OCI-LY7 (cell line): ENCODE measurements at regions not wholly inside any gene's neighbourhood (a gene's known extent, or its start where the extent isn't known, plus 50 kb on each side); places are given as distances from the start of the nearest gene placed in this dataset.

ENCODE experiments used
- BruUV-seq: library from RNA; stranded (reverse); fragments of 400-500 nt; replicated peaks from 2 replicates; lab custom pipeline; 2021; lab: Mats Ljungman, UMichigan
- CTCF ChIA-PET: fragments of 300-600 bp; sonication (Branson Sonifier 250); formaldehyde crosslinking; loops from one replicate; lab custom pipeline; 2022; ENCODE audit warnings: antibody characterized with exemption; ENCODE audit not compliant: unreplicated experiment; lab: Charles Lee
- POLR2A ChIA-PET: fragments of 300-600 bp; sonication (Branson Sonifier 250); formaldehyde crosslinking; loops from one replicate; lab custom pipeline; 2022; ENCODE audit warnings: antibody characterized with exemption; lab: Charles Lee
- DNase-seq: peaks from one replicate; pipeline ENCODE4 v3.0.0-alpha.2; 2015; ENCODE audit warnings: low spot score
- H2AFZ ChIP-seq: fragments of 200-600 bp; sonication (generic), shearing (Covaris generic); 2 replicates; pipeline ENCODE4 v1.6.1; 2014; ENCODE audit warnings: mild to moderate bottlenecking, antibody characterized with exemption, low read length, moderate library complexity
- H3K27ac ChIP-seq: fragments of 200-600 bp; sonication (generic); 2 replicates; pipeline ENCODE4 v1.5.1; 2014; ENCODE audit warnings: mixed run types, low read depth, mild to moderate bottlenecking, moderate library complexity, low read length, inconsistent platforms; ENCODE audit not compliant: poor library complexity, severe bottlenecking
- H3K36me3 ChIP-seq: fragments of 200-600 bp; sonication (generic); 2 replicates; pipeline ENCODE4 v1.6.1; 2014; ENCODE audit warnings: mild to moderate bottlenecking, antibody characterized with exemption, low read length, moderate library complexity, mixed read lengths; ENCODE audit not compliant: insufficient read depth
- H3K4me1 ChIP-seq: fragments of 200-600 bp; sonication (generic); 2 replicates; pipeline ENCODE4 v1.5.1; 2014; ENCODE audit warnings: mild to moderate bottlenecking, low read length; ENCODE audit not compliant: insufficient read depth, poor library complexity, severe bottlenecking
- H3K4me2 ChIP-seq: fragments of 200-600 bp; sonication (generic); 2 replicates; pipeline ENCODE4 v1.6.1; 2014; ENCODE audit warnings: mild to moderate bottlenecking, low read length
- H3K4me3 ChIP-seq: fragments of 200-600 bp; sonication (generic); 2 replicates; pipeline ENCODE4 v1.5.1; 2014; ENCODE audit warnings: mild to moderate bottlenecking, low read depth, low read length; ENCODE audit not compliant: poor library complexity, severe bottlenecking
- H3K79me2 ChIP-seq: fragments of 200-600 bp; sonication (generic); 2 replicates; pipeline ENCODE4 v1.6.1; 2016; ENCODE audit warnings: low read depth, mild to moderate bottlenecking, low read length, moderate library complexity, mixed read lengths; ENCODE audit not compliant: insufficient read depth
- H3K9me2 ChIP-seq: fragments of 200-600 bp; sonication (generic); 2 replicates; pipeline ENCODE4 v1.6.1; 2016; ENCODE audit warnings: mild to moderate bottlenecking, low read length, mixed read lengths; ENCODE audit not compliant: insufficient read depth
- H3K9me3 ChIP-seq: fragments of 200-600 bp; sonication (generic); 2 replicates; pipeline ENCODE4 v1.6.1; 2014; ENCODE audit warnings: mild to moderate bottlenecking, mixed run types, low read length, mixed read lengths
- H4K20me1 ChIP-seq: fragments of 200-600 bp; sonication (generic); 2 replicates; pipeline ENCODE4 v1.6.1; 2014; ENCODE audit warnings: mild to moderate bottlenecking, antibody characterized with exemption, low read length, moderate library complexity, mixed read lengths; ENCODE audit not compliant: insufficient read depth
- CTCF ChIP-seq: fragments of 200-600 bp; sonication (generic); conservative IDR thresholded peaks from 2 replicates; pipeline ENCODE4 v1.5.1; 2014; ENCODE audit warnings: mild to moderate bottlenecking, antibody characterized with exemption, low read length, moderate library complexity, mixed read lengths
- EZH2phosphoT487 ChIP-seq: fragments of 200-600 bp; sonication (generic); IDR thresholded peaks from 2 replicates; pipeline ENCODE4 v1.6.1; 2018; ENCODE audit warnings: low read depth, borderline replicate concordance, mild to moderate bottlenecking, mixed run types, antibody characterized with exemption, low read length, moderate library complexity, mixed read lengths
- intact Hi-C: fragments of 100-400 bp; cut with micrococcal nuclease; formaldehyde crosslinking; loops from one replicate; pipeline ENCODE4 v1.10.0; 2022; ENCODE audit not compliant: unreplicated experiment

GRCh38 chr22:26974034-26974433 lies 316.6 kb downstream of the MIAT start:
- no TSS peak for BruUV-seq
- CTCF ChIA-PET: no interaction called here
- no peak overlapping the region for H3K4me2 ChIP-seq

GRCh38 chr22:26974914-26975803 lies 317.8 kb downstream of the MIAT start:
- Histone ChIP-seq H3K79me2 (no peaks in the 10 kb centered on the region), H3K4me1 (no peaks in the 10 kb centered on the region), H4K20me1 (no peaks in the 10 kb centered on the region), H3K9me3 (no peaks in the 10 kb centered on the region), H3K36me3 (no peaks in the 10 kb centered on the region), H3K4me3 (no peak overlapping the region), H3K9me2 (no peaks in the 10 kb centered on the region), H2AFZ (no peak overlapping the region), H3K4me2 (no peak overlapping the region), H3K27ac (no peak overlapping the region)
- POLR2A ChIA-PET: no interaction called here
- CTCF ChIA-PET: no interaction called here
- intact Hi-C loops: no loop called here
- no peak for DNase-seq
- TF ChIP-seq CTCF: no peak
- no peak for TF ChIP-seq EZH2phosphoT487
- no TSS peak for BruUV-seq

More at GRCh38 chr22:26974034-26974433, 316.6 kb downstream of the MIAT start:
- Histone ChIP-seq H3K79me2 (no peaks in the 10 kb centered on the region), H3K36me3 (no peaks in the 10 kb centered on the region), H3K9me3 (no peaks in the 10 kb centered on the region), H2AFZ (no peak overlapping the region), H3K9me2 (no peaks in the 10 kb centered on the region), H3K27ac (no peak overlapping the region), H3K4me1 (no peaks in the 10 kb centered on the region), H3K4me3 (no peak overlapping the region), H4K20me1 (no peaks in the 10 kb centered on the region)
- POLR2A ChIA-PET: no interaction called here
- TF ChIP-seq EZH2phosphoT487 (no peak), CTCF (no peak)
- intact Hi-C loops: no loop called here
- no peak for DNase-seq

GRCh38 chr22:26975865-26976264 lies 318.5 kb downstream of the MIAT start:
- BruUV-seq: no TSS peak
- Histone ChIP-seq H3K4me3 (no peak overlapping the region), H4K20me1 (no peaks in the 10 kb centered on the region), H3K4me2 (no peak overlapping the region), H3K79me2 (no peaks in the 10 kb centered on the region), H2AFZ (no peak overlapping the region), H3K36me3 (no peaks in the 10 kb centered on the region), H3K4me1 (no peaks in the 10 kb centered on the region), H3K9me3 (no peaks in the 10 kb centered on the region), H3K9me2 (no peaks in the 10 kb centered on the region), H3K27ac (no peak overlapping the region)
- no peak for DNase-seq
- ChIA-PET POLR2A (no interaction called here), CTCF (no interaction called here)
- intact Hi-C loops: no loop called here
- TF ChIP-seq CTCF: no peak
- TF ChIP-seq EZH2phosphoT487: no peak
